ENCODE measurements at regions not wholly inside any gene's neighbourhood (a gene's known extent, or its start where the extent isn't known, plus 50 kb on each side); places are given as distances from the start of the nearest gene placed in this dataset.

- H2BK5ac ChIP-seq (ENCODE audit: low read length) = no peak overlapping the region
- H3K27me3 ChIP-seq (ENCODE audit: control insufficient read depth in 3 of 3, insufficient read depth in 3 of 3, low read depth in 1 of 3, low read length in 3 of 3) = no peaks in the 10 kb centered on the region
- WGBS, 2 donors (ENCODE audit: extremely low coverage in 2 of 2, insufficient read length in 2 of 2, insufficient replicate concordance in 1 of 2) = no CpG with 5 or more reads among the region's 1 CpG
- no peak overlapping the region for H2BK12ac ChIP-seq (ENCODE audit: low read length)
- DNase-seq (ENCODE audit: low spot score) = no peak
- H3K4me1 ChIP-seq (ENCODE audit: control insufficient read depth in 2 of 2, insufficient read depth in 1 of 2, low read depth in 1 of 2, low read length in 2 of 2) = no peaks in the 10 kb centered on the region
- H3K23ac ChIP-seq (ENCODE audit: low read depth, low read length, poor library complexity) = no peak overlapping the region
- no peak overlapping the region for H4K8ac ChIP-seq (ENCODE audit: low read depth, low read length)
- no peak overlapping the region for H3K14ac ChIP-seq (ENCODE audit: low read length)
- no peak overlapping the region for H3K9ac ChIP-seq (ENCODE audit: low read depth, low read length, poor library complexity)
- no peak overlapping the region for H3K4me2 ChIP-seq (ENCODE audit: insufficient read depth, low read length, poor library complexity, severe bottlenecking)
- H3K9me3 ChIP-seq (replicated peaks in 1 of 2; ENCODE audit: control insufficient read depth in 2 of 2, insufficient read depth in 1 of 2, low read depth in 1 of 2, low read length in 2 of 2) = no peaks in the 10 kb centered on the region
- no peak overlapping the region for H2AK5ac ChIP-seq (ENCODE audit: low read depth, low read length)
- no peak overlapping the region for H2BK15ac ChIP-seq (ENCODE audit: low read length)
- H4K91ac ChIP-seq (ENCODE audit: low read depth, low read length, poor library complexity) = no peak overlapping the region
- H3K4ac ChIP-seq (ENCODE audit: low read length) = no peak overlapping the region
- H2BK120ac ChIP-seq (ENCODE audit: low read depth, low read length) = no peak overlapping the region
- H3K4me3 ChIP-seq (ENCODE audit: low read length in 2 of 2) = no peak overlapping the region
- H3K79me1 ChIP-seq (ENCODE audit: low read depth, low read length) = no peaks in the 10 kb centered on the region
- no peaks in the 10 kb centered on the region for H3K36me3 ChIP-seq (replicated peaks in 1 of 2; ENCODE audit: control insufficient read depth in 2 of 2, insufficient read depth in 2 of 2, low read length in 2 of 2)
- no peak overlapping the region for H2AFZ ChIP-seq (ENCODE audit: low read length)
- no peak overlapping the region for H3K27ac ChIP-seq (replicated peaks; ENCODE audit: low read length)
- H3K18ac ChIP-seq (ENCODE audit: low read length) = no peak overlapping the region
Observed at GRCh38 chr7:84455788-84456187, 261.2 kb upstream of the SEMA3A start.

GRCh38 chr7:84454174-84454959 lies 259.8 kb upstream of the SEMA3A start:
- H2BK5ac ChIP-seq (ENCODE audit: low read length) = no peak overlapping the region
- H2AK5ac ChIP-seq (ENCODE audit: low read depth, low read length) = no peak overlapping the region
- no peak overlapping the region for H2BK120ac ChIP-seq (ENCODE audit: low read depth, low read length)
- H3K4ac ChIP-seq (ENCODE audit: low read length) = no peak overlapping the region
- no peak overlapping the region for H3K4me3 ChIP-seq (ENCODE audit: low read length in 2 of 2)
- H2BK15ac ChIP-seq (ENCODE audit: low read length) = no peak overlapping the region
- no peak overlapping the region for H3K23ac ChIP-seq (ENCODE audit: low read depth, low read length, poor library complexity)
- no peak overlapping the region for H3K18ac ChIP-seq (ENCODE audit: low read length)
- no peak overlapping the region for H3K27ac ChIP-seq (replicated peaks; ENCODE audit: low read length)
- H3K4me1 ChIP-seq (ENCODE audit: control insufficient read depth in 2 of 2, insufficient read depth in 1 of 2, low read depth in 1 of 2, low read length in 2 of 2) = no peaks in the 10 kb centered on the region
- H3K36me3 ChIP-seq (replicated peaks in 1 of 2; ENCODE audit: control insufficient read depth in 2 of 2, insufficient read depth in 2 of 2, low read length in 2 of 2) = no peaks in the 10 kb centered on the region
- H2AFZ ChIP-seq (ENCODE audit: low read length) = no peak overlapping the region
- no peak overlapping the region for H4K91ac ChIP-seq (ENCODE audit: low read depth, low read length, poor library complexity)
- no peak overlapping the region for H2BK12ac ChIP-seq (ENCODE audit: low read length)
- no peak overlapping the region for H3K14ac ChIP-seq (ENCODE audit: low read length)
- H3K27me3 ChIP-seq (ENCODE audit: control insufficient read depth in 3 of 3, insufficient read depth in 3 of 3, low read depth in 1 of 3, low read length in 3 of 3) = no peaks in the 10 kb centered on the region
- no peaks in the 10 kb centered on the region for H3K79me1 ChIP-seq (ENCODE audit: low read depth, low read length)
- no peaks in the 10 kb centered on the region for H3K9me3 ChIP-seq (replicated peaks in 1 of 2; ENCODE audit: control insufficient read depth in 2 of 2, insufficient read depth in 1 of 2, low read depth in 1 of 2, low read length in 2 of 2)
- no peak overlapping the region for H4K8ac ChIP-seq (ENCODE audit: low read depth, low read length)
- no peak for DNase-seq (ENCODE audit: low spot score)
- no peak overlapping the region for H3K9ac ChIP-seq (ENCODE audit: low read depth, low read length, poor library complexity)
- H3K4me2 ChIP-seq (ENCODE audit: insufficient read depth, low read length, poor library complexity, severe bottlenecking) = no peak overlapping the region

DNA sequence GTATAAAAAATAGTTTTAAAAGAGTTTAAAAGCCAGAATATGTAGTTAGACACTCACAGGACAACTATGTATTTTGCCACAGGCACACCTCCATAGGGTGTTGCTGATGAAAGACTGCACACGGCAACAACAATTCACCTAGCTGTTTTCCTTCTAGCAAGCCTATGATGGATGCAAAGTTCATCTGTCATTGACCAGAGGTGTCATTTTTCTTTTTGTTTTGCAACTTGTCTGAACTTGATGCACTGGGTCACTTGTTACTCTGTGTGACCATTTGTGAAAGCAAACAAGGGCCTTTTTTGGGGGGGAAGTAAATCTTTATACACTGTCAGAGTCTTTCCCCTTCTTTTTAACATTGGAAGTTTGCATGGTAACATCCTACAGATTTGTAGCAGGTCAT lies 258.0 kb upstream of the SEMA3A start:
- DNase-seq (ENCODE audit: low spot score) = no peak
- Histone ChIP-seq H2AK5ac (ENCODE audit: low read depth, low read length) (no peak overlapping the region), H2BK12ac (ENCODE audit: low read length) (no peak overlapping the region), H2BK120ac (ENCODE audit: low read depth, low read length) (no peak overlapping the region), H3K23ac (ENCODE audit: low read depth, low read length, poor library complexity) (no peak overlapping the region), H3K36me3 (replicated peaks in 1 of 2; ENCODE audit: control insufficient read depth in 2 of 2, insufficient read depth in 2 of 2, low read length in 2 of 2) (no peaks in the 10 kb centered on the region), H3K4me3 (ENCODE audit: low read length in 2 of 2) (no peak overlapping the region), H3K27me3 (ENCODE audit: control insufficient read depth in 3 of 3, insufficient read depth in 3 of 3, low read depth in 1 of 3, low read length in 3 of 3) (no peaks in the 10 kb centered on the region), H3K9ac (ENCODE audit: low read depth, low read length, poor library complexity) (no peak overlapping the region), H3K27ac (replicated peaks; ENCODE audit: low read length) (no peak overlapping the region), H2BK5ac (ENCODE audit: low read length) (no peak overlapping the region), H3K18ac (ENCODE audit: low read length) (no peak overlapping the region), H3K14ac (ENCODE audit: low read length) (no peak overlapping the region), H2AFZ (ENCODE audit: low read length) (no peak overlapping the region), H4K8ac (ENCODE audit: low read depth, low read length) (no peak overlapping the region), H3K4me1 (ENCODE audit: control insufficient read depth in 2 of 2, insufficient read depth in 1 of 2, low read depth in 1 of 2, low read length in 2 of 2) (no peaks in the 10 kb centered on the region), H3K4me2 (ENCODE audit: insufficient read depth, low read length, poor library complexity, severe bottlenecking) (no peak overlapping the region), H3K4ac (ENCODE audit: low read length) (no peak overlapping the region), H2BK15ac (ENCODE audit: low read length) (no peak overlapping the region), H3K9me3 (replicated peaks in 1 of 2; ENCODE audit: control insufficient read depth in 2 of 2, insufficient read depth in 1 of 2, low read depth in 1 of 2, low read length in 2 of 2) (peaks cover 0 to 6% of the 10 kb centered on the region in 2 donors), H4K91ac (ENCODE audit: low read depth, low read length, poor library complexity) (no peak overlapping the region), H3K79me1 (ENCODE audit: low read depth, low read length) (no peaks in the 10 kb centered on the region)
- WGBS, 2 donors (ENCODE audit: extremely low coverage in 2 of 2, insufficient read length in 2 of 2, insufficient replicate concordance in 1 of 2) = no CpG with 5 or more reads among the region's 1 CpG

DNA sequence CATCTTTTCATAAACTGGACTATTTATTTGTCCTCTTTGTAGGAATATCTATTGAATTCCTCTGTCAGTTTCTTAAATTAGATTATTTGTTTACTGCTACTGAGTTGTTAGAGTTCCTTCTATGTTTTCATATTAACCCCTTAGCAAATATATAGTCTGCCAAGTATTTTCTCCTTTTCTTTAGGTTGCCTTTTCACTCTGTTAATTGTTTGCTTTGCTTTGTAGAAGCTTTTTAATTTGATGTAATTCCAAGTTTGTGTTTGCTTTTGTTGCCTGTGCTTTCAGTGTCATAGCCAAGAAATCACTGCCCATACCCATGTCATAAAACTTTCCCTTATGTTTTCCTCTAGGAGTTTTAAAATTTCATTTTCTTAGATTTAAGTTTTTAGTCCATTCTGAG lies 256.2 kb upstream of the SEMA3A start:
- no peak overlapping the region for H2BK5ac ChIP-seq (ENCODE audit: low read length)
- H4K8ac ChIP-seq (ENCODE audit: low read depth, low read length) = no peak overlapping the region
- no peak overlapping the region for H3K14ac ChIP-seq (ENCODE audit: low read length)
- H3K27me3 ChIP-seq (ENCODE audit: control insufficient read depth in 3 of 3, insufficient read depth in 3 of 3, low read depth in 1 of 3, low read length in 3 of 3) = no peaks in the 10 kb centered on the region
- no peak overlapping the region for H2AK5ac ChIP-seq (ENCODE audit: low read depth, low read length)
- no peak overlapping the region for H3K4me3 ChIP-seq (ENCODE audit: low read length in 2 of 2)
- H3K36me3 ChIP-seq (replicated peaks in 1 of 2; ENCODE audit: control insufficient read depth in 2 of 2, insufficient read depth in 2 of 2, low read length in 2 of 2) = no peaks in the 10 kb centered on the region
- no peaks in the 10 kb centered on the region for H3K4me1 ChIP-seq (ENCODE audit: control insufficient read depth in 2 of 2, insufficient read depth in 1 of 2, low read depth in 1 of 2, low read length in 2 of 2)
- no peak overlapping the region for H3K4ac ChIP-seq (ENCODE audit: low read length)
- H3K4me2 ChIP-seq (ENCODE audit: insufficient read depth, low read length, poor library complexity, severe bottlenecking) = no peak overlapping the region
- no peak overlapping the region for H4K91ac ChIP-seq (ENCODE audit: low read depth, low read length, poor library complexity)
- no peak overlapping the region for H3K27ac ChIP-seq (replicated peaks; ENCODE audit: low read length)
- no peak overlapping the region for H2AFZ ChIP-seq (ENCODE audit: low read length)
- H3K9ac ChIP-seq (ENCODE audit: low read depth, low read length, poor library complexity) = no peak overlapping the region
- H2BK12ac ChIP-seq (ENCODE audit: low read length) = no peak overlapping the region
- no peaks in the 10 kb centered on the region for H3K79me1 ChIP-seq (ENCODE audit: low read depth, low read length)
- no peak overlapping the region for H2BK120ac ChIP-seq (ENCODE audit: low read depth, low read length)
- peaks cover 0 to 16% of the 10 kb centered on the region in 2 donors for H3K9me3 ChIP-seq (replicated peaks in 1 of 2; ENCODE audit: control insufficient read depth in 2 of 2, insufficient read depth in 1 of 2, low read depth in 1 of 2, low read length in 2 of 2)
- no peak overlapping the region for H3K18ac ChIP-seq (ENCODE audit: low read length)
- H2BK15ac ChIP-seq (ENCODE audit: low read length) = no peak overlapping the region
- H3K23ac ChIP-seq (ENCODE audit: low read depth, low read length, poor library complexity) = no peak overlapping the region
- no peak for DNase-seq (ENCODE audit: low spot score)

Data from neuronal stem cell (in vitro differentiated cells).